ENCODE measurements at regions not wholly inside any gene's neighbourhood (a gene's known extent, or its start where the extent isn't known, plus 50 kb on each side); places are given as distances from the start of the nearest gene placed in this dataset.
"Not testable (repeated sequence)": the region's sequence is repeated elsewhere in the genome, so short reads cannot be mapped to it uniquely, and the experiment has no call there.

GRCh38 chr14:105681606-105682185 lies 155.3 kb downstream of the TMEM121 start:
- not testable (repeated sequence) for TF ChIP-seq EZH2 (IDR thresholded peaks at IDR 0.05; ENCODE audit: insufficient read depth, poor library complexity, severe bottlenecking); EZH2phosphoT487 (IDR thresholded peaks at IDR 0.05; ENCODE audit: insufficient read depth, low read depth)
